SK-N-SH (cell line): ENCODE measurements at regions not wholly inside any gene's neighbourhood (a gene's known extent, or its start where the extent isn't known, plus 50 kb on each side); places are given as distances from the start of the nearest gene placed in this dataset.

Source experiments
- CTCF ChIA-PET: fragments of 300-600, 350-600 bp; formaldehyde crosslinking; extraction: SDS; loops from one replicate; lab custom pipeline; 2021; lab: Yijun Ruan, JAX
- POLR2A ChIA-PET: fragments of 350-600 bp; sonication (Branson Sonifier 250); formaldehyde crosslinking; extraction: SDS; loops from one replicate; lab custom pipeline; 2020; ENCODE audit warnings: antibody characterized with exemption, inconsistent platforms; lab: Yijun Ruan, JAX
- DNase-seq: peaks from one replicate; pipeline ENCODE4 v3.0.0; 2012
- H2AFZ ChIP-seq: fragments of 200-600 bp; sonication (generic); 2 replicates; pipeline ENCODE4 v1.8.1; 2016; ENCODE audit warnings: antibody characterized with exemption, mild to moderate bottlenecking, low read depth
- H3F3A ChIP-seq: fragments of 200-600 bp; sonication (generic); replicated peaks from 2 replicates; pipeline ENCODE3; 2016; ENCODE audit warnings: antibody characterized with exemption, mild to moderate bottlenecking; ENCODE audit not compliant: insufficient read depth
- H3K27ac ChIP-seq, 2 experiments: fragments of 200-500 bp in 1 of 2; fragments of 200-600 bp in 1 of 2; sonication (Bioruptor generic) in 1 of 2; sonication (generic), shearing (Covaris generic) in 1 of 2; 2 replicates each; pipeline versions ENCODE4 v1.5.1 to v1.6.1; 2014 to 2016; ENCODE audit warnings: low read depth in 2 of 2, inconsistent platforms in 1 of 2, low read length in 1 of 2, mild to moderate bottlenecking in 1 of 2, mixed read lengths in 1 of 2
- H3K27me3 ChIP-seq: fragments of 200-600 bp; sonication (generic), shearing (Covaris generic); 2 replicates; pipeline ENCODE4 v1.6.1; 2016; ENCODE audit warnings: mixed run types; ENCODE audit not compliant: insufficient read depth
- H3K36me3 ChIP-seq, 2 experiments: fragments of 200-500 bp in 1 of 2; fragments of 200-600 bp in 1 of 2; sonication (Bioruptor generic) in 1 of 2; sonication (generic) in 1 of 2; replicated peaks in 1 of 2; 2 replicates each; pipeline versions ENCODE3 to v1.5.1; 2014 to 2016; ENCODE audit warnings: low read length in 1 of 2, mild to moderate bottlenecking in 1 of 2; ENCODE audit not compliant: insufficient read depth in 2 of 2, control insufficient read depth in 1 of 2
- H3K4me1 ChIP-seq, 2 experiments: fragments of 200-500 bp in 1 of 2; fragments of 200-600 bp in 1 of 2; sonication (Bioruptor generic) in 1 of 2; sonication (generic), shearing (Covaris generic) in 1 of 2; 2 replicates each; pipeline versions ENCODE4 v1.5.1 to v1.6.1; 2014 to 2016; ENCODE audit warnings: low read depth in 1 of 2, low read length in 1 of 2, mixed run types in 1 of 2; ENCODE audit not compliant: insufficient read depth in 2 of 2, control insufficient read depth in 1 of 2
- H3K4me2 ChIP-seq: fragments of 200-600 bp; sonication (generic), shearing (Covaris generic); 2 replicates; pipeline ENCODE4 v1.6.1; 2017; ENCODE audit warnings: mixed run types
- H3K4me3 ChIP-seq, 2 experiments: fragments of 200-500 bp in 1 of 2; fragments of 200-600 bp in 1 of 2; sonication (Bioruptor generic) in 1 of 2; sonication (generic), shearing (Covaris generic) in 1 of 2; 2 replicates each; pipeline versions ENCODE4 v1.5.1 to v1.8.1; 2014 to 2016; ENCODE audit warnings: low read depth in 2 of 2, inconsistent platforms in 1 of 2, low read length in 1 of 2, mild to moderate bottlenecking in 1 of 2, mixed read lengths in 1 of 2, moderate library complexity in 1 of 2
- H3K79me2 ChIP-seq: fragments of 200-600 bp; sonication (generic); 2 replicates; pipeline ENCODE4 v1.8.1; 2017; ENCODE audit warnings: mild to moderate bottlenecking; ENCODE audit not compliant: insufficient read depth
- H3K9ac ChIP-seq: fragments of 200-600 bp; sonication (generic); 2 replicates; pipeline ENCODE4 v1.6.1; 2017; ENCODE audit warnings: mixed run types
- H3K9me2 ChIP-seq: fragments of 200-600 bp; sonication (generic); 2 replicates; pipeline ENCODE4 v1.6.1; 2017; ENCODE audit warnings: mixed run types
- H3K9me3 ChIP-seq: fragments of 200-600 bp; sonication (generic); 2 replicates; pipeline ENCODE4 v1.6.1; 2017; ENCODE audit warnings: mixed run types, mild to moderate bottlenecking, moderate library complexity
- H4K20me1 ChIP-seq: fragments of 200-600 bp; sonication (generic); 2 replicates; pipeline ENCODE4 v1.6.1; 2017; ENCODE audit warnings: mild to moderate bottlenecking, mixed run types; ENCODE audit not compliant: insufficient read depth
- EP300 ChIP-seq, 2 experiments: IDR thresholded peaks; 2 replicates each; pipeline versions ENCODE4 v1.4.0 to v1.6.1; 2012; ENCODE audit warnings: borderline replicate concordance in 1 of 2, low read depth in 1 of 2, low read length in 1 of 2
- JUND ChIP-seq: IDR thresholded peaks from 2 replicates; pipeline ENCODE4 v1.4.0; 2012
- MXI1 ChIP-seq: IDR thresholded peaks from 2 replicates; pipeline ENCODE4 v1.6.1; 2012; ENCODE audit warnings: mild to moderate bottlenecking, low read depth, low read length, improper control_type of control experiment
- RCOR1 ChIP-seq: fragments of 150-350 bp; IDR thresholded peaks from 2 replicates; pipeline ENCODE4 v1.6.1; 2017; ENCODE audit warnings: antibody characterized with exemption, low read length
- WGBS: methylation state at CpG from one replicate; pipeline ENCODE4 v1.1.6; 2017; ENCODE audit warnings: low lambda C conversion rate; 5-methylcytosine and 5-hydroxymethylcytosine counted together
- TF ChIP-seq, protein P1 (sequence below): fragments of 150-350 bp; IDR thresholded peaks from 2 replicates; pipeline ENCODE4 v1.6.1; 2016; ENCODE audit warnings: mild to moderate bottlenecking, low read depth, low read length
- TF ChIP-seq, protein P2 (sequence below): IDR thresholded peaks from 2 replicates; pipeline ENCODE4 v1.6.1; 2012; ENCODE audit warnings: mild to moderate bottlenecking, low read depth, low read length, moderate library complexity

DNA sequence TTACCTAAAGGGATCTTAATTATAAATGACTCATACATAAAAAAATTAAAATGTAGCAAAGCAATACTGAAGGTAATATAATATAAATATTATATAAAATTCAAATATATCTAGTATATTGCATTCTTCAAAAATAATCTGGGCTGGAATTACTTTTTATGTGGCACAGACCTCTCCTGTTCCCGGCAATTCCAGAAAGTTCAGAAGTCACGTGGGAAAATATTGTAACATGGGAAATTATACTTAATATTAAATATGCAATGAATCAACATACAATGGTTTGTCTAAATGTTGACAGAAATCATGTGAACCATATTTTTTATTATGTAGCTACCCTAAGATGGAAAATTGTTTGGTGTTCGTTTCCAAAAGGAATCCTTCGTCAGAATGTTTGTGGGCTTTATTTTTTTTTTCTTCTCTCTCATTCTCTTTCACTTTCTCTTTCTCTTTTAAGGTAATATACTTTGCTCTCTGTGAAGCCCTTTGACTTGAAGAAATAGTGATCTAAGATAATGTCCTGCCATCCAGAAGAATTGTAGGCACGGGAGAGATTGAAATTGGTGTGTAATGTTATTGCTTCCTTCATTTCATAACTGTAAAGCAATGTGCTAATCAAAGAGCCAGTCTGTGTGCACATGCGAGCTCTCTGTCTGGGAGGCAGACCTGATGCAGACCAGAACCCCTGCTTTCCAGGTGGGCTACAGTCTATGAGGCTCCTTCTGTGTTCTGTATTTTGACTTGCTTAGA, 559.4 kb downstream of the NR2F2 start:
- H3K79me2 ChIP-seq = no peaks in the 10 kb centered on the region
- WGBS = 3% methylated on average over 6 of the region's 6 CpGs
- H3K27ac ChIP-seq = no peak overlapping the region
- DNase-seq = no peak
- TF ChIP-seq, protein P1, sequence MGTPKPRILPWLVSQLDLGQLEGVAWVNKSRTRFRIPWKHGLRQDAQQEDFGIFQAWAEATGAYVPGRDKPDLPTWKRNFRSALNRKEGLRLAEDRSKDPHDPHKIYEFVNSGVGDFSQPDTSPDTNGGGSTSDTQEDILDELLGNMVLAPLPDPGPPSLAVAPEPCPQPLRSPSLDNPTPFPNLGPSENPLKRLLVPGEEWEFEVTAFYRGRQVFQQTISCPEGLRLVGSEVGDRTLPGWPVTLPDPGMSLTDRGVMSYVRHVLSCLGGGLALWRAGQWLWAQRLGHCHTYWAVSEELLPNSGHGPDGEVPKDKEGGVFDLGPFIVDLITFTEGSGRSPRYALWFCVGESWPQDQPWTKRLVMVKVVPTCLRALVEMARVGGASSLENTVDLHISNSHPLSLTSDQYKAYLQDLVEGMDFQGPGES = no peak
- TF ChIP-seq RCOR1 (no peak), EP300 (IDR thresholded peaks at IDR 0.05; ENCODE audit: borderline replicate concordance in 1 of 2, low read depth in 1 of 2, low read length in 1 of 2) (no peak), MXI1 (no peak)
- TF ChIP-seq, protein P2, sequence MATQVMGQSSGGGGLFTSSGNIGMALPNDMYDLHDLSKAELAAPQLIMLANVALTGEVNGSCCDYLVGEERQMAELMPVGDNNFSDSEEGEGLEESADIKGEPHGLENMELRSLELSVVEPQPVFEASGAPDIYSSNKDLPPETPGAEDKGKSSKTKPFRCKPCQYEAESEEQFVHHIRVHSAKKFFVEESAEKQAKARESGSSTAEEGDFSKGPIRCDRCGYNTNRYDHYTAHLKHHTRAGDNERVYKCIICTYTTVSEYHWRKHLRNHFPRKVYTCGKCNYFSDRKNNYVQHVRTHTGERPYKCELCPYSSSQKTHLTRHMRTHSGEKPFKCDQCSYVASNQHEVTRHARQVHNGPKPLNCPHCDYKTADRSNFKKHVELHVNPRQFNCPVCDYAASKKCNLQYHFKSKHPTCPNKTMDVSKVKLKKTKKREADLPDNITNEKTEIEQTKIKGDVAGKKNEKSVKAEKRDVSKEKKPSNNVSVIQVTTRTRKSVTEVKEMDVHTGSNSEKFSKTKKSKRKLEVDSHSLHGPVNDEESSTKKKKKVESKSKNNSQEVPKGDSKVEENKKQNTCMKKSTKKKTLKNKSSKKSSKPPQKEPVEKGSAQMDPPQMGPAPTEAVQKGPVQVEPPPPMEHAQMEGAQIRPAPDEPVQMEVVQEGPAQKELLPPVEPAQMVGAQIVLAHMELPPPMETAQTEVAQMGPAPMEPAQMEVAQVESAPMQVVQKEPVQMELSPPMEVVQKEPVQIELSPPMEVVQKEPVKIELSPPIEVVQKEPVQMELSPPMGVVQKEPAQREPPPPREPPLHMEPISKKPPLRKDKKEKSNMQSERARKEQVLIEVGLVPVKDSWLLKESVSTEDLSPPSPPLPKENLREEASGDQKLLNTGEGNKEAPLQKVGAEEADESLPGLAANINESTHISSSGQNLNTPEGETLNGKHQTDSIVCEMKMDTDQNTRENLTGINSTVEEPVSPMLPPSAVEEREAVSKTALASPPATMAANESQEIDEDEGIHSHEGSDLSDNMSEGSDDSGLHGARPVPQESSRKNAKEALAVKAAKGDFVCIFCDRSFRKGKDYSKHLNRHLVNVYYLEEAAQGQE = no peak
- H3K9me3 ChIP-seq = no peaks in the 10 kb centered on the region
- no peaks in the 10 kb centered on the region for H3K36me3 ChIP-seq
- no peaks in the 10 kb centered on the region for H4K20me1 ChIP-seq
- no peak overlapping the region for H2AFZ ChIP-seq
- no peak overlapping the region for H3K4me2 ChIP-seq
- POLR2A ChIA-PET = no interaction called here
- H3K4me3 ChIP-seq = peak overlapping the region; percentile 6 to 22; a peak in 2 of 4 replicates
- no peaks in the 10 kb centered on the region for H3F3A ChIP-seq
- no peaks in the 10 kb centered on the region; a peak in 1 of 4 replicates for H3K4me1 ChIP-seq
- H3K9ac ChIP-seq = no peak overlapping the region
- H3K27me3 ChIP-seq = no peaks in the 10 kb centered on the region
- no peaks in the 10 kb centered on the region for H3K9me2 ChIP-seq
- CTCF ChIA-PET = no interaction called here

DNA sequence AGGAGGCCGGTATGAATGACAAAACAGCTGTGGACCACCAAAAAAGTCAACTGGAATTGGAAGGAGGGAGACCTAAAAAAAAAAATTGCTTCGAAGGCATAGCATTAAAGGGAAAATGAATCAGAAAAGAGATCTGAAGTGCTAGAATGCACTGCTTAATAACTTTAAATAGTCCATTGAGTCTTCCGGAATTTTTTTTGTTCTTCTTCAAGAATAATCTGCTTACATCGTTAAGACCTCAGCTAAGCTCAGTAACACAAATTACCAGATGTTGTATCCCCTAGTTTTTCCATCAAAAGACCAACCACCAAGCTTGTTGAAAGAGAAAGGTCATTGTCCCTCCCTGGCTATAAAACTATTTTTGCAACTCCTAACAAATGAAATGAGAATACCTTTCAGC, 560.5 kb downstream of the NR2F2 start:
- Histone ChIP-seq H3K4me3 (no peak overlapping the region; a peak in 1 of 4 replicates), H3F3A (no peaks in the 10 kb centered on the region), H2AFZ (no peak overlapping the region), H3K4me1 (no peaks in the 10 kb centered on the region; a peak in 1 of 4 replicates), H3K9me2 (no peaks in the 10 kb centered on the region), H3K4me2 (no peak overlapping the region)
- CTCF ChIA-PET = no interaction called here
- no peak for DNase-seq
- TF ChIP-seq, protein P1 = no peak
- TF ChIP-seq JUND = no peak
- TF ChIP-seq, all 33 proteins: peak for 0
- H4K20me1 ChIP-seq = no peaks in the 10 kb centered on the region
- no peaks in the 10 kb centered on the region for H3K27me3 ChIP-seq
- no peaks in the 10 kb centered on the region for H3K9me3 ChIP-seq
- H3K27ac ChIP-seq = no peak overlapping the region
- no peak overlapping the region for H3K9ac ChIP-seq
- POLR2A ChIA-PET = no interaction called here
- no peaks in the 10 kb centered on the region for H3K79me2 ChIP-seq
- WGBS = 7% methylated on average over 4 of the region's 4 CpGs
- no peaks in the 10 kb centered on the region for H3K36me3 ChIP-seq
